ENCODE measurements at regions not wholly inside any gene's neighbourhood (a gene's known extent, or its start where the extent isn't known, plus 50 kb on each side); places are given as distances from the start of the nearest gene placed in this dataset.

DNA sequence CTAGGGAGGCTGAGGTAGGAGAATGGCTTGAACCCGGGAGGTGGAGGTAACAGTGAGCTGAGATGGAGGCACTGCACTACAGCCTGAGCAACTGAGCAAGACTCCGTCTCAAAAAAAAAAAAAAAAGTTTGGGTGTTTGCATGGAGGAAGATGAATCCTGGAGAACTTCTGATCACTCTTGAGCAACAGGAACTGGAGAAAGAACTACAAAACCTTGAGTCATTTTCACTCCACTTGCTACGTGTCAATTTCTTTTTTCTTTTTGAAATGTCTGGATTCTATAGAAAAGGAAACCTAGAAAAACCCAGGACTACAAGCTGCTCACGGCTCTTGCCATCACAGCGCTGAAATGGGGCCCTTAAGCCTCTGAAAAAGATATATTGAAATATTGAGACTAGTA lies 189.6 kb upstream of the NRP1 start:
- DNase-seq, result no peak

- DNase-seq, result no peak
These were observed 188.8 kb upstream of the NRP1 start for GRCh38 chr10:33523236-33523792.

DNA sequence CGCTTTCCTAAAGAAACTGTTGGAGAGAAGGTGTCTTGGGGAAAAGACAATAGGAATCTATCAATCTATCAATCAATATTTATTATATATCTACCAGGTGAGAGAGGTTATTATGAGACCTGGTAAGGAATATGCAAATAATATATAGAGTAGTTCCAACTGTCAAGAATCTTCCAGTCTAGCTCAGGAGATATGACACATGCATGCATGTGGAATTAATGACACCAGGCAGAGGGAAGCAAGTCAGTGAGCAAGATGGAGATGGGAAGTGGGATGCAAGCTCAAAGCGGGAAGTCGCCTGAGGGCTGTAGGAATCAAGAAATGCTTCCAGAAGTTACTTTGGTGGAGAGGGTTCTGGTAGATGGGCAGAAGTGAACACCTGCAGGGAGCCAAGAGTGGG lies 187.4 kb upstream of the NRP1 start:
- DNase-seq, result no peak

GRCh38 chr10:33521062-33521461 lies 186.6 kb upstream of the NRP1 start:
- no peak for DNase-seq

DNA sequence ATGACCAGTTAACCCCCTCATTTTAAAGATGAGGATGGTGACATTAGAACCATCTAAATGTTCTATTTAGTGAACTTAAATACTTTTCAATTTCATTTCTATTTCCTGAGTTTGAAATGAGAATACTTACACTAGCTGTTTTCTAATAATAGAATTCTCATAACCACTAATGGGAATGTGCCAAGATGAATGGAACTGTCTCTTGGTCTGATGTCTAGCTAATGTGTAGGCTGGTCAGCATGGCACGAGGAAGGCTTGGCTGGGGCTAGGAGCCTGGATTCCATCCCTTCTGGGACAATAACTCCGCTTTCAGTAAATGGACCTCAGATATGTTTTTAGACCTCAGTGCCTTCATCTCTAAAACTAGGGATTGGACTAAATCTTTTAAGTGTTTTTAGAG lies 185.8 kb upstream of the NRP1 start:
- DNase-seq, result no peak

DNA sequence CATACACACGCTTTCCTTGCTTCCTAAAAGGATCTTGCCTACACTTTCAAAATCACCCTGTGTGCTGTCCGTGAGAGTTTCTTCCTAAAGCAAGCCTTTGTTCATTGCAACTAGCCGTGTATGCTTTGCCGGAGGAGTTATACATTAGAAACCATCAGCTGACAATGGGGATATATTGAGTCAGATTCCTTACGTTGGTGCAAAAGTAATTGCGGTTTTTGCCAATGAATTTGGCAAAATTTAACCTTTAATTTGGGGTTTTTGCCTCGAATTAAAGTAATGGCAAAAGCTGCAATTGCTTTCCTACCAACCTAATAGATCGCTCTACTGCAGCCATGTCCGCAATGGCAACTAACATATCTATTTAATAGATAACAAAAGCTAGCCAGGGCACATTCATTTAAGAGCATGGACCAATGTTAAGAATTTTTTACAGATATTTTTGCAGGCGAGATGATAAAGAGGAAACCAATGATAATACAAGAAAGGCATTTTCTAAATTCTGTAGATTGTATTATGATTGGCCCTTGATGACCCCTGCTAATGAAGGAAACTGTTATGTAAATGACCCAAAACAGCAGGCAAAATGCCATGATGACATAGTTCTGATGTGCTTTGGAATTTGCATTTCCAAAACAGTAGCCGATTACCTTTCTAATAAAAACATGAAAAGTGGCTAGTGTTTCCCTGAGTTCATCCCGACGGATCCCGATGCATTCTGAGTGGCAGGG lies 184.8 kb upstream of the NRP1 start:
- no peak for DNase-seq

DNA sequence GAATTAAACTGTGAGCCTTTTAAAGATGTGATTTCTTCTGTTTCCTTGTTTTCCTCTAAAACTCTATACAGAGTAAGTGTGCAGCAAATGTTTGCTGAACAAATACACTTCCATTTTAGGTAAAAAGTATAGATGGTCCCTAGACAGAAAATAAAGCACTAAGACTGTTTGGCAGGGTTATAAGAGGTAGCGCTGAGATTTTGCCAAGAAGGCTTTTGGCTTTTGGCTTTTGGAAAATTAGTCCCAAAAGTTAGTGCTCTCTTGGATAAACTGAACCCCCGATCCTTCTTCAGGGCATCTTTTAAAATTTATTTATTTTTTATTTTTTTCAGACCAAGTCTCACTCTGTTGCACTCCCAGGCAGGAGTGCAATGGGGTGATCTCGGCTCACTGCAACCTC lies 175.7 kb upstream of the NRP1 start:
- DNase-seq, result no peak

GRCh38 chr10:33509231-33509831 lies 174.9 kb upstream of the NRP1 start:
- DNase-seq, result no peak

DNA sequence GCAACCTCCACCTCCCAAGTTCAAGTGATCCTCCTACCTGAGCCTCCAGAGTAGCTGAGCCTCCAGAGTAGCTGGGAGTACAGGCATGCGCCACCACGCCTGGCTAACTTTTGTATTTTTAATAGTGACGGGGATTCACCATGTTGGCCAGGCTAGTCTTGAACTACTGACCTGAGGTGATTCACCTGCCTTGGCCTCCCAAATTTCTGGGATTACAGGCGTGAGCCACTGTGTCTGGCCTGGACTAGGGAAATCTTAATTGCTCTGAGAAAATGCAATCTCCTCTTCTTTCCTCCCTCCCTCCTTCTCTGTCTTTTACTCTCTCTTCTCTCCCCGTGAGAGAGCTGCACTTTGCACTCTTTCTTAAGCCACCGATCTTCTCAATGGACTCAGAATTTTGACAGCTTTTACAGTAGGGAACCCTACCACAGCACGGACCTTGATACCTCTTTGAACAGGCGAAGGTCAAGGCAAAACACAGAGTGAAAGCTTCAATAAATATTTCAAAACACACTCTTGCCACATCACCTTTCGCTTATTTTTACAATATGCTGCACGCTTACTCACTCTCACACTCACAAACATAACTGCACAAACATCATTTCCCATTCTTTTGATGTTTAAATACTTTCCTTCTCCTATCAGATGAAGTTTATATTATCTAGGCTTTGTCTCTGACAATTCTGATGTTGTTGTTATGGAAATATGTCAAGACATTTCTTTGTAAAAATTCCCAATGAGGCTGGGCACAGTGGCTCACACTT lies 173.4 kb upstream of the NRP1 start:
- DNase-seq, result no peak

DNA sequence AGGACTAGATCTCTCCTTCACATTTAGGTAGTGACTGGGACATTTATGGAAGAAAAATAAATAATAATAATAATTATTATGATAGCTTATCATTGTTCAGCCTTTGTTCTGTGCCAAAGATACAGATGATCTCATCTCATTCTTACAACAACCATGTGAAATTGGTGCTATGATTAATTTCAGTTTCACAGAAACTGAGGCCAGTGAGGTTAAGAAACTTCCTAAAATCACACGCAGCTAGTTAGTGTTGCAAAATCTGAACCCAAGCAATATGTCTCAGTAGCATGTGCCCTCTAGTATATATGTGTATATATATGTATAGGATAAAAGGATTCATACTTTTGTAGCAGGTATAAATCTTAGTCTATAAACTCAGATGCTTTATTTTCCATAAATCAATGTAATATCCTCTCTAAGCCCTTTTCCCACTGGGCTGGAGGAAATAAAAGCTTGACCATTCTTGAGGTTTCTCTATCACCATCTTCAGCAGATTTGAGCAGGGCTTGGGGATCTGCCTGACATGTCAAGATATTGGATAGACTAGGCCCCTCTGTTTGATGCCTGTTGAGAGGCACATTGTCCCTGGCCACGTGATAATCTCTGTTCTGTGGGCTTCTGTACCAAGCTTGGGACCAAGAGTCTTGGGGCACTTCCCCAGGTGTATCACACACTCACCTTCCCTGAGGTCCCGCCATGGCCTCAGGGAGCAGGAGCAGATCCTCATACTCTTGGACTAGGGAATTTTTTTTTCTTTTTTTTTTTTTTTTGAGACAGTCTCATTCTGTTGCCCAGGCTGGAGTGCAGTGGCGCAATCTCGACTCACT lies 172.6 kb upstream of the NRP1 start:
- DNase-seq, result no peak

GRCh38 chr10:33506391-33506790 lies 171.9 kb upstream of the NRP1 start:
- no peak for DNase-seq

GRCh38 chr10:33501161-33501560 lies 166.7 kb upstream of the NRP1 start:
- no peak for DNase-seq

DNA sequence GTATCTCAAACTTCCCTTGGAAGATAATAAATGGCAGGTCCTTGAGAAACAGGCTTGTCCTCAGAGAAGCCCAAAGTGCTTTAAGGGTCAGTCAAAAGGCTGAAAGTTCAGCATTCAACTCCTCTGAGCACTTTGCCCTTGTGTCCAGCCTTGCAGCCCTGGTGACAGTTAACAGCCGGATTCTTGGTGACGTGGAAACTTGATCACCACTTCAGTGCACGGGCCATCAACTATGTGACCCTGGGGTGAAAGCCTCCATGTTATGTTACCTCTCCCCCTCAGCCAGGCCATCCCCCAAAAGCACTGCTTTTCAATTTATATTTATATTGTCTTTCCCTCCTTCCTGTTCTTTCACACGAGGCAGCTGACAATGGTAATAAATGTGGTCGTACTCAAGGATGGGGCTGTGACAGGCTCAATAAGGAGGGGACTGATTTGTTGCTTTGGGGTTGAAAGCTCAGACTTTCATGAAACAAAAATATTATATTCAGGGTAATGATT lies 164.0 kb upstream of the NRP1 start:
- DNase-seq, result no peak

- DNase-seq, result no peak
These were observed 162.9 kb upstream of the NRP1 start for GRCh38 chr10:33497338-33497737.

- DNase-seq, result no peak
These were observed 161.6 kb upstream of the NRP1 start for GRCh38 chr10:33496096-33496495.

DNA sequence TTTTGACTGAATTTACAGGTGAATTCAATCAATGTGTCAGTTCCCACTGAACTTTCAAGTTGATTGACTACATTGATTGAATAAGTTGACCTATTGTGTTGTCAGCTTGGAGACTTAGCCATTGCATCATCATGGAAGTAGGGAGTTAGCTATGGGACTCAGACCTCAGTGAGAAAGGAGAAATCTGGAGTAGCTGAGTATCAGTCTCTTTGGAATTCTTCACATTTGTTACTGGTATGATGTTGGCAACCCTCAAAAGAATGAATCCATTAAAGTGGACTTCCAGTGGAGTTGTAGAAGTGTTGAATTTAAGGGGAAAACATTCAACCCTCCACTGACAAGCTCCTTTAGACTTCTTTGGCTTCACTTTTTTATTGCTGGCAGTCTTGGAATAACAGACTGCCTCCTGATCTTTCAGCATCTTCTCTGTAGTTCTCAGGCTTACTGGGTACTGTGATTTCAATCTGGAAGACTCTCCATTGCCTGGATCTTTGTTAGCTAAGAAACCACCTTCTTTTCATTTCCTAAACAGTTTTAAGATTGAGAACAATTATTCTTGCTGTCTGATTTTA lies 160.3 kb upstream of the NRP1 start:
- DNase-seq, result no peak

DNA sequence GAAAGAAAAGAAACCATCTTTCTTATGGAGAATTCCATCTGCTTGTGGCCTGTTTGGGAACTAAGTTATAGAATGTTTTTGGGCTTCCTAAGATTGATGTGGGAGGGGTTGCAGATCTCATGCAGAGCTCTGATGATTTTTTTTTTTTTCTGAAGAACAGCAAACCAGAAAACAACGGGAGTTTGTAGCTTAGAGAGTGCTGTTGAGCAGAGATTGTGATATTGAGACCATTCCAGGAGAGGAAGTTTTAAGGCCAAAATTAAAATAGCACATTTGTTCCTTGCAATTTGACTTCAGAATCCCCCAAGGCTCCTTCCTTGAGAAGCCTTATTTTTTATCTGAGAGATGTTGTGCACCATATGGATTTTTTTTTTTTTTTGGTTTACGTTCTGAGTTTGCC lies 159.5 kb upstream of the NRP1 start:
- no peak for DNase-seq

GRCh38 chr10:33493497-33493896 lies 159.0 kb upstream of the NRP1 start:
- no peak for DNase-seq

DNA sequence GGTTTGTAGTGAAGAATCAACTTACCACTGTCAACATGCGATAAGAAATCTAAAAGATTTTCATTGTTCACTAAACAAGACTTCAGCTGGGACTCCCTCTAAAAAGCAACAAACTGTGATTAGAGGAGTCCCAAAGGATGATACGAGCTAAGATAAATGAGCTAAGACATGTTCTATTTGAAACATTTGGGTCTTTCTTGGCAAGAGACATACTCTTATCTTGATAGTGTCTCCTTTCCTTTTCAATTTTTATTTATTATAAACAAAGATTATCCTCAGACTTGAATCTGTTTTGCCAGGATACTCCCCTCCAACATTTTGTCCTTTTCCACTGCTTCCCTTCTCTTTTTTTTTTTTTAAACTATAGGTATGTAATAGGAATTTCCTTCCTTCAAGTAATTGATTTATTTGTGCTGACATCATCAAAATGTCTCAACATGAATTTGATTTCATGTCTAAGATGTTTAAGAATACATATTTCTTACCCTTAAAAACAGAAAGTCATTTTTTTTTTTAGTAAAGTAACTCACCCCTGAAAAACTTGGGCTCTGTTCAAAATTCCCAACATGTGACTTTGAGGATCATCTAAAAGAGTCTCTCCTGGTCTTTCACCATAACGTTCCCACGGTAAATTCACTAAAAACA lies 158.4 kb upstream of the NRP1 start:
- DNase-seq, result no peak

- DNase-seq, result no peak
These were observed 155.2 kb upstream of the NRP1 start for GRCh38 chr10:33489501-33490176.

Measured in CD4-positive, alpha-beta T cell treated with Interleukin-17A for 4 hours (primary cell).